Gastroesophageal sphincter (tissue), 4 donors: ENCODE measurements at regions not wholly inside any gene's neighbourhood (a gene's known extent, or its start where the extent isn't known, plus 50 kb on each side); places are given as distances from the start of the nearest gene placed in this dataset.

Source experiments
- ATAC-seq: fragments of 150-250 bp; one replicate; pipeline ENCODE4 v1.9.1; 2016; ENCODE audit warnings: mild to moderate bottlenecking, moderate library complexity
- H3K27ac ChIP-seq, 4 donors: fragments of 200-600 bp; sonication (generic) in 3 of 4; 1 replicate in 3 of 4; 2 replicates in 1 of 4; pipeline ENCODE4 v1.5.1; 2016 to 2019
- H3K27me3 ChIP-seq: fragments of 200-600 bp; sonication (generic); one replicate; pipeline ENCODE4 v1.5.1; 2019
- H3K36me3 ChIP-seq, 2 donors: fragments of 200-600 bp; sonication (generic); one replicate each; pipeline ENCODE4 v1.5.1; 2019; ENCODE audit warnings: control low read depth in 1 of 2
- H3K4me1 ChIP-seq, 3 donors: fragments of 200-600 bp; sonication (generic); 1 replicate in 2 of 3; 2 replicates in 1 of 3; pipeline ENCODE4 v1.5.1; 2016 to 2019; ENCODE audit warnings: control low read depth in 2 of 3
- H3K4me3 ChIP-seq, 2 donors: fragments of 200-600 bp; sonication (generic); one replicate each; pipeline ENCODE4 v1.5.1; 2019; ENCODE audit warnings: mild to moderate bottlenecking in 1 of 2, moderate library complexity in 1 of 2
- H3K9me3 ChIP-seq, 3 donors: fragments of 200-600 bp; sonication (generic); one replicate each; pipeline ENCODE4 v1.5.1; 2017 to 2019; ENCODE audit warnings: control low read depth in 2 of 3
- EP300 ChIP-seq: sonication (generic); formaldehyde crosslinking; IDR thresholded peaks from one replicate; pipeline ENCODE4 v1.6.1; 2017; ENCODE audit warnings: antibody characterized with exemption, mild to moderate bottlenecking
- POLR2A ChIP-seq, 2 donors: fragments of 450-650 bp; IDR thresholded peaks; one replicate each; pipeline ENCODE4 v1.6.1; 2017; ENCODE audit warnings: antibody characterized with exemption in 2 of 2, mild to moderate bottlenecking in 2 of 2, moderate library complexity in 1 of 2
- POLR2AphosphoS5 ChIP-seq: sonication (generic); formaldehyde crosslinking; IDR thresholded peaks from one replicate; pipeline ENCODE4 v1.6.1; 2017; ENCODE audit warnings: antibody characterized with exemption
- WGBS, 2 donors: methylation state at CpG; one replicate each; pipeline ENCODE4 v1.1.5; 2018; ENCODE audit warnings: low coverage in 1 of 2; 5-methylcytosine and 5-hydroxymethylcytosine counted together
- TF ChIP-seq, protein P1 (sequence below), 4 experiments: fragments of 200-600 bp in 2 of 4; fragments of 450-650 bp in 2 of 4; sonication (generic) in 1 of 4; IDR thresholded peaks; one replicate each; pipeline ENCODE4 v1.5.1; 2017 to 2019; ENCODE audit warnings: antibody characterized with exemption in 4 of 4, mild to moderate bottlenecking in 2 of 4, moderate library complexity in 2 of 4

DNA sequence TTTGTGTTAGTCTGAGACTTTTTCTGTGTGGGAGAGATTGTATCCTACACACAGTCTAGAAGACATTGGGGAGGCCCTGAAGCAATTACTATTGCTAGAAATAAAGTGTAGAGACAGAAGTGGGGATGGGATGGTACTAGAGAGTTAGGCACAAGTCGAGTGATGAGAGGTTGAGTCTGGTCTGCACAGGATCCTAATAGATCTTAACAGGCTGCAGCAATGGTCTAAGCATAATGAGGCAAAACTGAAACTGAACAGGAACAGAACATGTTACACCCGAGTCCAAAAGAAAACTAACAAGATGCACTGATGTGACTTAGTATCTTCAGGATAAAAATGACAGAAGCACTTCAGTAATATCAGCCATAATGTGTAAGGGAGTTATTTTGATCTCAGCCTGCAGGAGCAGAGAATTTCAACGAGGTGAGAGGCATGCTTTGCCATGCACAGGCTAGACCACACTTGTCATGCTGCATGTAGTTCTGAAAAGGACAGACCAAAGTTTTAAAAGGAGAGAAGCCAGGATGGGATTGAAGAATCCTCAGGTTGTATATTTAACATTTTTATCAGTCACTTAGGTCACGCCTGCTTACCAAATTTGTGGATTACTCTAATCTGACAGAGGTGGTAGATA, 205.8 kb upstream of the BOD1L1 start:
- 62 to 74% methylated on average over 4 of the region's 4 CpGs for WGBS, 2 donors
- no peak for ATAC-seq
- Histone ChIP-seq H3K27ac (no peak overlapping the region), H3K9me3 (no peaks in the 10 kb centered on the region), H3K4me1 (no peaks in the 10 kb centered on the region), H3K36me3 (no peaks in the 10 kb centered on the region), H3K27me3 (no peaks in the 10 kb centered on the region), H3K4me3 (no peak overlapping the region)
- TF ChIP-seq, protein P1, sequence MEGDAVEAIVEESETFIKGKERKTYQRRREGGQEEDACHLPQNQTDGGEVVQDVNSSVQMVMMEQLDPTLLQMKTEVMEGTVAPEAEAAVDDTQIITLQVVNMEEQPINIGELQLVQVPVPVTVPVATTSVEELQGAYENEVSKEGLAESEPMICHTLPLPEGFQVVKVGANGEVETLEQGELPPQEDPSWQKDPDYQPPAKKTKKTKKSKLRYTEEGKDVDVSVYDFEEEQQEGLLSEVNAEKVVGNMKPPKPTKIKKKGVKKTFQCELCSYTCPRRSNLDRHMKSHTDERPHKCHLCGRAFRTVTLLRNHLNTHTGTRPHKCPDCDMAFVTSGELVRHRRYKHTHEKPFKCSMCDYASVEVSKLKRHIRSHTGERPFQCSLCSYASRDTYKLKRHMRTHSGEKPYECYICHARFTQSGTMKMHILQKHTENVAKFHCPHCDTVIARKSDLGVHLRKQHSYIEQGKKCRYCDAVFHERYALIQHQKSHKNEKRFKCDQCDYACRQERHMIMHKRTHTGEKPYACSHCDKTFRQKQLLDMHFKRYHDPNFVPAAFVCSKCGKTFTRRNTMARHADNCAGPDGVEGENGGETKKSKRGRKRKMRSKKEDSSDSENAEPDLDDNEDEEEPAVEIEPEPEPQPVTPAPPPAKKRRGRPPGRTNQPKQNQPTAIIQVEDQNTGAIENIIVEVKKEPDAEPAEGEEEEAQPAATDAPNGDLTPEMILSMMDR (IDR thresholded peaks at IDR 0.05): no peak
- TF ChIP-seq POLR2AphosphoS5 (no peak), EP300 (no peak), POLR2A (IDR thresholded peaks at IDR 0.05) (no peak)

GRCh38 chr4:13836946-13837912, 209.7 kb upstream of the BOD1L1 start:
- Histone ChIP-seq H3K36me3 (no peaks in the 10 kb centered on the region), H3K27me3 (no peaks in the 10 kb centered on the region), H3K4me3 (no peak overlapping the region), H3K27ac (no peak overlapping the region), H3K9me3 (no peaks in the 10 kb centered on the region), H3K4me1 (no peaks in the 10 kb centered on the region)
- ATAC-seq: no peak
- TF ChIP-seq, protein P1 (IDR thresholded peaks at IDR 0.05): no peak
- no peak for TF ChIP-seq EP300
- TF ChIP-seq POLR2AphosphoS5: no peak
- no peak for TF ChIP-seq POLR2A (IDR thresholded peaks at IDR 0.05)
- WGBS, 2 donors: 35 to 50% methylated on average over 4 to 5 of the region's 6 CpGs

- no peak overlapping the region for H3K4me3 ChIP-seq
- no peak for ATAC-seq
- no peak overlapping the region for H3K27ac ChIP-seq
- H3K27me3 ChIP-seq: no peaks in the 10 kb centered on the region
- WGBS, 2 donors: 45 to 57% methylated on average over 8 to 9 of the region's 12 CpGs
- TF ChIP-seq EP300: no peak
- TF ChIP-seq POLR2A (IDR thresholded peaks at IDR 0.05): no peak
- TF ChIP-seq POLR2AphosphoS5: no peak
- TF ChIP-seq, protein P1 (IDR thresholded peaks at IDR 0.05): no peak
- H3K4me1 ChIP-seq: no peaks in the 10 kb centered on the region
- no peaks in the 10 kb centered on the region for H3K36me3 ChIP-seq
- no peaks in the 10 kb centered on the region for H3K9me3 ChIP-seq
These were observed 213.1 kb upstream of the BOD1L1 start for GRCh38 chr4:13840502-13841190.

DNA sequence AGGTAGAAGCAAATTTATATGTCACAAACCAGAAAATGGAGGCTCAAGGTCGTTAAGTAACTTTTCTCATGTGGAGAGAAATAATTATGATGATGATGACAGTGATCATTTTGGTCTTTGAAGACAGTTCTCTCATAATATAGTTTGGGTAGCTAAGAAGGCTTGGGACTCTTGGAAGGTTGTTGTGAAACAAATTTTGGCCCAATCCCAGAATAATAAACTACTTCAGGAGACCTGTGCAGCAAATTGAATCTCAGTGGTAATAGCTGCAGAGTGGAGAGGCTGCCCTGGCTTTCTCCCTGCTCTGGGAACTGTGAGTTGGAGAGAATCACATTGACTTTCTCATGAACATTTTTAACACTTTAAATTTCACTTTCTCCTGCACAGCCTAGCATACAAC, 217.2 kb upstream of the BOD1L1 start:
- H3K27me3 ChIP-seq: no peaks in the 10 kb centered on the region
- H3K4me1 ChIP-seq: no peaks in the 10 kb centered on the region
- H3K9me3 ChIP-seq: peaks cover 0 to 6% (median 0%) of the 10 kb centered on the region in 3 donors
- H3K36me3 ChIP-seq: no peaks in the 10 kb centered on the region
- H3K27ac ChIP-seq: no peak overlapping the region
- H3K4me3 ChIP-seq: no peak overlapping the region
- TF ChIP-seq POLR2A (IDR thresholded peaks at IDR 0.05) (no peak), POLR2AphosphoS5 (no peak), EP300 (no peak)
- TF ChIP-seq, protein P1 (IDR thresholded peaks at IDR 0.05): no peak
- no peak for ATAC-seq
- 12 to 57% methylated on average over 1 of the region's 1 CpG for WGBS, 2 donors
